HUES6 (cell line): ENCODE measurements at regions not wholly inside any gene's neighbourhood (a gene's known extent, or its start where the extent isn't known, plus 50 kb on each side); places are given as distances from the start of the nearest gene placed in this dataset.

Experiments
- H3K27ac ChIP-seq: 2 replicates; pipeline ENCODE4 v1.7.0; 2013; ENCODE audit warnings: low read depth, mild to moderate bottlenecking, low read length, inconsistent platforms
- H3K27me3 ChIP-seq: 2 replicates; pipeline ENCODE4 v1.6.1; 2013; ENCODE audit warnings: low read length; ENCODE audit not compliant: control insufficient read depth, insufficient read depth
- H3K36me3 ChIP-seq: 2 replicates; pipeline ENCODE4 v1.6.1; 2013; ENCODE audit warnings: low read length; ENCODE audit not compliant: control insufficient read depth, insufficient read depth
- H3K4me1 ChIP-seq: 2 replicates; pipeline ENCODE4 v1.6.1; 2013; ENCODE audit warnings: low read length; ENCODE audit not compliant: control insufficient read depth, insufficient read depth
- H3K4me3 ChIP-seq: 2 replicates; pipeline ENCODE4 v1.5.1; 2013; ENCODE audit warnings: low read depth, low read length
- H3K9ac ChIP-seq: one replicate; pipeline ENCODE4 v1.6.1; 2013; ENCODE audit warnings: mild to moderate bottlenecking, low read length
- H3K9me3 ChIP-seq: 2 replicates; pipeline ENCODE4 v1.6.1; 2013; ENCODE audit warnings: low read depth, low read length; ENCODE audit not compliant: control insufficient read depth, insufficient read depth

DNA sequence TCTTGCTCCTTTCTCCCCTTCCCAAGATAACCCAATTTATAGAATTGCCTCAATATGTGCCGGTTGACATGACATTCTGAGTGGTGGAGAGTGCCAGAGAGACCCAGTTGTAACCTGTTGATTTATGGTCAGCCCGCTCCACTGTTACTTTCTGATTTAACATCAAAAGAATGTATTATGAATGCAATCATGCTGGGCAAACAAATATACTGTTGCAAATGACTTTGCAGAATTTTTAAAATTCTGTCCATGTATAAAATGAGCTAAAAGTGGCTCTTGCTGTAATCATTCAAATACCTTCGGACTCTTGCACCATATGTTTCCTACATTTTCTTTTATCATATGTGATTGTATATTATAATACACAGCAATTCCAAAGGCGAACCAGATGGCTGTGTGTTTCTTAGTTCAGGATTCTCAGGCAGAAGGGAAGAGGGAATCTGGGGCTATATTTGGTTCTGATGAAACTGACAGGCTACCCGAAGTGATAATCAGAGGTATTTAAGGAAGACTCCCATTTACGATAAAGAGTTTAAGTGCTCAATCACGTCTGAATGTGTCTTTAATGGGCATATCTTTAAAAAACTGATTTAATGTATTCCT, 131.7 kb downstream of the CLCN4 start:
- H3K27ac ChIP-seq: no peak overlapping the region
- H3K9me3 ChIP-seq: no peaks in the 10 kb centered on the region
- H3K4me3 ChIP-seq: no peak overlapping the region
- no peaks in the 10 kb centered on the region for H3K36me3 ChIP-seq
- no peaks in the 10 kb centered on the region for H3K4me1 ChIP-seq
- peaks cover 6% of the 10 kb centered on the region; the same call in 1 of the 2 replicates for H3K27me3 ChIP-seq
- H3K9ac ChIP-seq: no peak overlapping the region

DNA sequence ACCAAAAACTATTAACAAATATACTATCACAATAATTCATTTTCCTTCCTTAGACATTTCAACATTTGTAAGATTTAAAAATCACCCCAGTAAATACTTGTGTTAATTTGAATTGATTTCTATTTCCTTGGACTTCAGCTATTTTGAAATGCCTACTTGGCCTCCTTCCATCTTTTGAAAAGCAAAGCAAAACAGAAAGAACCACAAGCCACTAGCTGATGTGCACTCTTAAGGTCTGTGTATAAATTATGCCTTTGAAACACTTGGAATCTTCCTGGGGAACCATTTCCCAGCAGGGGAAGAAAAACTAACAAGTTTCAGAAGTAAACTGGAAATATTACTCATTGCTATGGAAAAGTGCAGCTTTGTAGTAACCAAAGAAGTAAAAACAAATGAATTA, 139.8 kb downstream of the CLCN4 start:
- Histone ChIP-seq H3K4me3 (no peak overlapping the region), H3K27me3 (peaks cover 4% of the 10 kb centered on the region; the same call in 1 of the 2 replicates)

DNA sequence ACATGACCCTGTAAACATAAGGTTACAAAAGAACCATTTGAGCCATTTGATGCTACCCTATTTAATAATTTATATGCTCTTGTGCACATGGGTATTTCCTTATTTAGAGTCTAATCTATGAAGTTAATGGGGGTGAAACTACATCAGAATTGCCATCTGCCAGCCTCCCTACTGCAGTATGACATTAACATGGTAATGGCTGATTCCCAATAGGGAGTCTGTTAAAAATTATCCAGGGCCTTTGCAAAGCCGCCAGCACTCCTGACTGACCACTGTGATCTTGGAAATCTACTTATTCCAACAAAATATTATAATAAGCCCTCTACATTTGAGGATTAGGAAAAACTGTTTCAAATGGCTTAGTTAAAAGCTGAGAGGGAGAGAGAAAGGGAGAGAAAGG, 153.7 kb downstream of the CLCN4 start:
- Histone ChIP-seq H3K9ac (no peak overlapping the region), H3K9me3 (no peaks in the 10 kb centered on the region), H3K4me3 (no peak overlapping the region), H3K27ac (no peak overlapping the region), H3K36me3 (no peaks in the 10 kb centered on the region), H3K4me1 (peaks cover 18% of the 10 kb centered on the region), H3K27me3 (peaks cover 51% of the 10 kb centered on the region)

More for the DNA sequence above, 139.8 kb downstream of the CLCN4 start:
- peaks cover 6% of the 10 kb centered on the region for H3K9me3 ChIP-seq
- no peak overlapping the region for H3K9ac ChIP-seq
- no peaks in the 10 kb centered on the region for H3K36me3 ChIP-seq
- no peak overlapping the region for H3K27ac ChIP-seq
- no peaks in the 10 kb centered on the region for H3K4me1 ChIP-seq

DNA sequence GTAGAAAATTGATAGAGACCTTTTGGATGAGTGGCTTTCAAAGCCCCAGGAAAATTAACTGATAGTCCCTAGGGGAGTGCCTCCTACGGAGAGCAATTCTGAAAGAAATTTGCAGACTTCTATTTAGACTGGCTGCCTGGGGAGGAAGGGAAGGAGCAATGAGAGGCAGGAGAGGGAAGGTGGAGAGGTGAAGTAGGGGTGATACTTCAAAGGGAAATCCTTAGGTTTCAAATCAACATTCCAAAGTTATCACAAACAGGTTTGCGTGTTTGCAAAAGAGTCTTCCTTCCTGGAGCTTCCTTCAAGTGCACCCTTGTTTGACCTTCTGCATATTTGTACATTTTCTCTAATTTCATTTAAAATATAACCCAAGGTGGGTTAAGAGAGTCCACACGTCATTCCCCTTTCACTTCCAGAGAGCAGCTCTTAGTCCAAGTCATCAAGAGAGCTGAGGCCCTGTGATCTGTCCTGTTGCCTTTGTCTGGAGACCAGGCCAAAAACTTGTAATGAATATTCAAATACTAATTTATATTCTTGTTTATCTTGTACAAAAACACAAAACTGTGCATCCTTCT, 157.8 kb downstream of the CLCN4 start:
- Histone ChIP-seq H3K27ac (no peak overlapping the region), H3K4me1 (peaks cover 17% of the 10 kb centered on the region), H3K9ac (no peak overlapping the region), H3K27me3 (peaks cover 39% of the 10 kb centered on the region; the same call in 1 of the 2 replicates), H3K36me3 (no peaks in the 10 kb centered on the region), H3K9me3 (no peaks in the 10 kb centered on the region), H3K4me3 (no peak overlapping the region)

DNA sequence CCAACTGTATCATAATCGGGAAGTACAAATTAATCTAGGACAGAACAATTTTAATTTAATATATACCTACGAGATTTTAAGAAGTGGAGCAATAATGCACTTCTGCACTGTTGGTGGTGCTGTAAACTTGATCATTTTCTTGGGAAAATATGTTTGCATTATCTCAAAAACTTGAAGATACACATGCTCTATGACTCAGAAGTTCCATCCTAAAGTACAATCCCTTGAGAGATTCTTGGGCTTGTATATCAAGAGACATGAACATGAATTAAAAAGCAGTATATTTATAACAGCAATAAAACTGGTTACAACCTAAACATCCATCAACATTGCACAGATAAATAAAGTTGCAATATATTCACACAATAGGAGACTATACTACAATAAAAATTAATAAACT, 168.8 kb downstream of the CLCN4 start:
- Histone ChIP-seq H3K27me3 (peaks cover 23% of the 10 kb centered on the region; the same call in 1 of the 2 replicates), H3K4me1 (peaks cover 6% of the 10 kb centered on the region; the same call in 1 of the 2 replicates), H3K4me3 (no peak overlapping the region), H3K36me3 (no peaks in the 10 kb centered on the region), H3K27ac (no peak overlapping the region), H3K9me3 (no peaks in the 10 kb centered on the region), H3K9ac (no peak overlapping the region)

DNA sequence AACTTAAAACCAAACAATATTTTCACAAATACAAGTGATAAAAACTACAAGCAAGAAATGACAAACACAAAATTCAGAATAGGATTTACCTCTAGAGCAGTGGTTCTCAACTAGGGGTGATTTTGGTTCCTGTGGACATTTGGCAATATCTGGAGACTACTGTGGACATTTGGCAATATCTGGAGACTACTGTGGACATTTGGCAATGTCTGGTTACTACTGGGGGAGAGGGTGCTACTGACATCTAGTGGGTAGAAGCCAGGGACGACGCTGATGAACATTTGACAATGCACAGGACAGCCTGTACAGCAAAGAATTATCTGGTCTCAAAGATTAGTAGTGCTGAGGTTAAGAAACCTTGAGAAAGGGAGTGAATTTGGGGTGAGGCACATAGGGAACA, 169.8 kb downstream of the CLCN4 start:
- H3K9me3 ChIP-seq: no peaks in the 10 kb centered on the region
- H3K27ac ChIP-seq: no peak overlapping the region
- H3K36me3 ChIP-seq: no peaks in the 10 kb centered on the region
- peaks cover 6% of the 10 kb centered on the region; the same call in 1 of the 2 replicates for H3K4me1 ChIP-seq
- H3K4me3 ChIP-seq: no peak overlapping the region
- H3K27me3 ChIP-seq: peaks cover 23% of the 10 kb centered on the region; the same call in 1 of the 2 replicates
- no peak overlapping the region for H3K9ac ChIP-seq

DNA sequence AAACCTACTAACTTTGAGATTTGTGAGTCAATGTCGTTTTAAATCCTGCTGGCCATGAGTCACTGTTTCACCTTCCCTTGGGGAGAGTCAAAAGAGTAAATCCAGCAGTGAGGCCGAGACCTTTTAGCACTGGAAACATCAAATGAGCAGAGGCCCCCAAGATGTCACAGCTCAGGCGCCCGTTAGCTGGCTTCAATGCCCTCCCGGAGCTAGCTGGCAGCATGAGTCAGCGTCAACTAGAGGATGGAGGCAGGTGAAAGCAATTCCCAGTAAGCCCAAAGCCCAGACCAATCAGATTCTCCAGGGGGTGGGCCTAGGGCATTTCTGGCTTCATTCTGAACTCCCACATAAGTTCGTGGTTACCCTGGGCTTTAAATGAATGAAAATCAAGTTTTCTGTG, 170.9 kb downstream of the CLCN4 start:
- peaks cover 6% of the 10 kb centered on the region; the same call in 1 of the 2 replicates for H3K4me1 ChIP-seq
- H3K9ac ChIP-seq: no peak overlapping the region
- H3K36me3 ChIP-seq: no peaks in the 10 kb centered on the region
- no peaks in the 10 kb centered on the region for H3K9me3 ChIP-seq
- peaks cover 16% of the 10 kb centered on the region; the same call in 1 of the 2 replicates for H3K27me3 ChIP-seq
- H3K27ac ChIP-seq: no peak overlapping the region
- no peak overlapping the region for H3K4me3 ChIP-seq

DNA sequence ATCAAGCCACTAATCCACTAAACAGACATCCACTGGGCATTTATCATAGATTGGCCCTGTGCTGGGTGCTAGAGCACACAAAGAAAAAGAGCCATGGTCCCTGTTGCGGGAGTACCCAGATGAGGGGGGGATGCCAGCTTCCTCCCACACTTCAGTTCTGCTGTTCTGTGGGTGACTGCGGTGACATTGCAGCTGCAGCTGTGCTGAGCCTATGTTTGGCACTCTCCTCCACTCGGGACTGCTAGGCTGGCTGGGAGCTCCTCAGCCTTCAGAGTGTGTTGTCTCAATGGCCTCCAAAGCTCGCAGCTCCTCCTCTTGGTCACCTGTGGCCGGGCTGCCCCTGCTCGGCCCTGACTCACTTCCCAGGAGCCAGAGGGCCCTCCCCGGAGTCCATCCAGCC, 173.2 kb downstream of the CLCN4 start:
- H3K27ac ChIP-seq: no peak overlapping the region
- no peak overlapping the region for H3K9ac ChIP-seq
- no peaks in the 10 kb centered on the region for H3K36me3 ChIP-seq
- H3K9me3 ChIP-seq: no peaks in the 10 kb centered on the region
- peaks cover 13% of the 10 kb centered on the region; the same call in 1 of the 2 replicates for H3K27me3 ChIP-seq
- peaks cover 6% of the 10 kb centered on the region; the same call in 1 of the 2 replicates for H3K4me1 ChIP-seq
- H3K4me3 ChIP-seq: no peak overlapping the region

DNA sequence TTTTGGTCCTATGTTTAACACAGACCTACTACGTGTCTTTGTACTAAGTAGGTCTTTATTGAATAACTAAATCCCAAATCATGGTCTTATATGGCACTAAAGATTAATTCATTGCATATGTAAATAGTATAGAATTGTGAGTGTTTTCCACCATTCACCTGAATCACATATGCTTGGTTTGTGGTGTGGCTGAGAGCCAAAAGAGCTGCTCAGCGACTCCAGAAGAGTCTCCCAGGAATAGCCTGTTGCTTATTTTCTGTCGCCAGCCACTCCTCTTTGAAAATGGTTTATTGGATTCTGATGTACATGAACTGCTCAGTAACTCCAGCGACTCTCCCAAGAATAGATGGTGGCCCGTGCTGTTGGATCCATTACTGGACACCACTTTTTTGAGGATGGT, 184.5 kb downstream of the CLCN4 start:
- H3K36me3 ChIP-seq: no peaks in the 10 kb centered on the region
- no peak overlapping the region for H3K27ac ChIP-seq
- H3K9me3 ChIP-seq: no peaks in the 10 kb centered on the region
- no peaks in the 10 kb centered on the region; the same call in 1 of the 2 replicates for H3K27me3 ChIP-seq
- no peaks in the 10 kb centered on the region for H3K4me1 ChIP-seq
- H3K9ac ChIP-seq: no peak overlapping the region
- no peak overlapping the region for H3K4me3 ChIP-seq

DNA sequence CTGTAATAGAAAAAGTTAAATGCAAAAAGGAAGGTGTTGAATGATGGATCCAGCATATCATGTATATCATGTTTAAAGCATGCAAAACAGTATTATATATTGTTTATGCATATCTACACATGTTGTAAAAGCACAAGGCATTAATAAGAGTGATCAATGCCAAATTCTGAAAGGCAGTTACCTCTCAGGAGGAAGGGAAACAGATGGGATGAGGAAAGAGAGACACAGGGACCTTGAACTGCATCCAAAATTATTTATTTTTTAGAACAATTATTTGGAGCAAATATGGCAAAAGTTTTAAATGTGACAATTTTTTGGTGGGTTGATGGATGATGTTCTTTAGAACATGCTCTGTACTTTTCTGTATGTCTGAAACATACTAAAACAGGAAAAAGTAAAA, 193.4 kb downstream of the CLCN4 start:
- Histone ChIP-seq H3K9ac (no peak overlapping the region), H3K36me3 (no peaks in the 10 kb centered on the region), H3K27ac (no peak overlapping the region), H3K27me3 (no peaks in the 10 kb centered on the region; the same call in 1 of the 2 replicates), H3K9me3 (peaks cover 9% of the 10 kb centered on the region), H3K4me3 (no peak overlapping the region), H3K4me1 (peaks cover 3% of the 10 kb centered on the region)

DNA sequence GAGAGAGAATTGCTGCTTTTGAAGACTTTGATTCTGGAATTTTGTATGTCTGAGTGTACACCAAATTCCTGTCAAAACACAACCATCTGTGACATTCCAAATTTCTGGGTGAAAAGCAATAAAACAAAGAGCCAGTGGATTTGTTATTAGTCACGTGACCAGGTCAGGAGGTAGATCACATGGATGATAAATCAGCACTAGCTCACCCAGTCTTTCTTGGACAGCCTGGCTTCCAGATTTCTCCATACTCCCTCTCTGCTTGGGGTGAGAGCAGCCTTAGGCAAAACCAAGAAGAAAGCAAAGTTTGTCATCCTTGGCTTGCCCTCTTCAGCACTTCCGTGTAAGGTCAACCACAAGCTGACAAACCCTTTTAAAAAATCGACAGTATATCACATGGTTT, 194.2 kb downstream of the CLCN4 start:
- Histone ChIP-seq H3K36me3 (no peaks in the 10 kb centered on the region), H3K9ac (no peak overlapping the region), H3K27me3 (no peaks in the 10 kb centered on the region; the same call in 1 of the 2 replicates), H3K9me3 (peaks cover 9% of the 10 kb centered on the region), H3K4me1 (peaks cover 3% of the 10 kb centered on the region), H3K4me3 (no peak overlapping the region), H3K27ac (no peak overlapping the region)
